ENCODE measurements at regions not wholly inside any gene's neighbourhood (a gene's known extent, or its start where the extent isn't known, plus 50 kb on each side); places are given as distances from the start of the nearest gene placed in this dataset.
A peak's percentile ranks its signal among the peaks of the same experiment; 100 is the strongest.

DNA sequence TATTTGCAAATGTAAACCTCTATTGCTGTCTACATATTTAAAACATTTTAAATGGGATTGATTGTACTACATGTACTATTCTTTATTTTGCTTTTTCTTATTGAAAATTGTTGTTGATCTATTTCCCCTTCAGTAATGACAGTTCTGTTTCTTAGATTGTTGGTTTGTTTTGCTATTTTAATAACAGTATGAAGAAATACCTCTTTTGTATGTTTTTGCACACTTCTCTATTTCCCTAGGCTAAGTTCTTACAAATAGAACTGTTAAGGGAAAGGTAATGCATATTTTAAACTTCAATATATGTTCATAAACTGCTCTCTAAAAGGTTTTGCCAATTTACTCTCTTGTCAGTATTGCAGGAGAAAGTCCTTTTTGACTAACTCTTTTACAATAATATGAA, 195.0 kb upstream of the PRPS1L1 start:
- intact Hi-C loops (cut with DNase I), result no loop called here
- TF ChIP-seq, protein P1, sequence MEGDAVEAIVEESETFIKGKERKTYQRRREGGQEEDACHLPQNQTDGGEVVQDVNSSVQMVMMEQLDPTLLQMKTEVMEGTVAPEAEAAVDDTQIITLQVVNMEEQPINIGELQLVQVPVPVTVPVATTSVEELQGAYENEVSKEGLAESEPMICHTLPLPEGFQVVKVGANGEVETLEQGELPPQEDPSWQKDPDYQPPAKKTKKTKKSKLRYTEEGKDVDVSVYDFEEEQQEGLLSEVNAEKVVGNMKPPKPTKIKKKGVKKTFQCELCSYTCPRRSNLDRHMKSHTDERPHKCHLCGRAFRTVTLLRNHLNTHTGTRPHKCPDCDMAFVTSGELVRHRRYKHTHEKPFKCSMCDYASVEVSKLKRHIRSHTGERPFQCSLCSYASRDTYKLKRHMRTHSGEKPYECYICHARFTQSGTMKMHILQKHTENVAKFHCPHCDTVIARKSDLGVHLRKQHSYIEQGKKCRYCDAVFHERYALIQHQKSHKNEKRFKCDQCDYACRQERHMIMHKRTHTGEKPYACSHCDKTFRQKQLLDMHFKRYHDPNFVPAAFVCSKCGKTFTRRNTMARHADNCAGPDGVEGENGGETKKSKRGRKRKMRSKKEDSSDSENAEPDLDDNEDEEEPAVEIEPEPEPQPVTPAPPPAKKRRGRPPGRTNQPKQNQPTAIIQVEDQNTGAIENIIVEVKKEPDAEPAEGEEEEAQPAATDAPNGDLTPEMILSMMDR (IDR thresholded peaks at IDR 0.05), result no peak
- TF ChIP-seq POLR2AphosphoS5 (IDR thresholded peaks at IDR 0.05; ENCODE audit: insufficient read depth in 1 of 2, low read depth in 1 of 2) (no peak), POLR2A (IDR thresholded peaks at IDR 0.05) (no peak)
- no peaks in the 10 kb centered on the region for H3K36me3 ChIP-seq
- H3K4me3 ChIP-seq, result no peak overlapping the region
- no peak for DNase-seq (ENCODE audit: extremely low spot score in 2 of 2)
- H3K4me1 ChIP-seq, result no peaks in the 10 kb centered on the region
- H3K27me3 ChIP-seq, result no peaks in the 10 kb centered on the region
- no peak overlapping the region for H3K27ac ChIP-seq
- no peaks in the 10 kb centered on the region for H3K9me3 ChIP-seq

DNA sequence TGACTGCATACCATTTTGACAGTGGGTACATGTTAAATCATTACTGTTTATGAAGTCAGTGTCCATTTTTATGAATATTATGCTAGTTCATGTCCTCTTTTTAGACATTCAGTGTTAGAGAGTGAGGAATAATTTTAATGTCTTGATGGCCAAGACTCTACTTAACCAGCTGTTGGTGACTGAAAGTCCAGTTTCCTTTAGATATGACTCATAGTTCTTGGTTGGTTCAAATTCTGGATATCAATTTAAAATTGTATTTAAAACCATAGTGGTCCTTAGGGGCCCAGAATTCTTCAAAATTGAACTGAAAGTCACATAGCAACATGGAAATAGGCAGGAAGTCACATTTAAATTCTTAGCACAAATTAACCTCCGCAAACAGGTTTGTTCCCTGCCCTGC, 196.5 kb upstream of the PRPS1L1 start:
- Histone ChIP-seq H3K4me1 (no peaks in the 10 kb centered on the region), H3K36me3 (no peaks in the 10 kb centered on the region), H3K27me3 (no peaks in the 10 kb centered on the region), H3K27ac (no peak overlapping the region), H3K4me3 (no peak overlapping the region), H3K9me3 (no peaks in the 10 kb centered on the region)
- intact Hi-C loops (cut with DNase I), result no loop called here
- no peak for DNase-seq (ENCODE audit: extremely low spot score in 2 of 2)
- TF ChIP-seq, protein P1 (IDR thresholded peaks at IDR 0.05), result no peak
- TF ChIP-seq POLR2A (IDR thresholded peaks at IDR 0.05) (no peak), POLR2AphosphoS5 (IDR thresholded peaks at IDR 0.05; ENCODE audit: insufficient read depth in 1 of 2, low read depth in 1 of 2) (no peak)

DNA sequence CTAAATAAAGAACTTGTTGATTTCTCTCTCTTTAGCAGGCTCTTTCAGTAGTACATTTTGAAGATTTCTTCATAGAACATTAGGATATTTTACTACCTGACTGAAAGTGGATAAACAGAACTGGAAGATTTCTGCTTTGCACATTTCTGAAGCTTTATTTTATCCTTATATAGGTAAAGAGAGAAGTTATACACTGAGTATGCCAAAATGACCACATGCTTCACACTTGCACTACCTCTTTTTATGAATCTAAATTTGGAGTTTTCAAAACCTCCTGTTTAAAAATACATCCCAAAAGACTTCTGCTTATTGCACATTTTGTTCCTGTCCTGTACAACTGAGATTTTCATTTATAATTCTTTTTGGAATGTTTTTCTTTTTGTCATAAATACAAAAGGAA, 197.4 kb upstream of the PRPS1L1 start:
- Histone ChIP-seq H3K36me3 (no peaks in the 10 kb centered on the region), H3K27me3 (no peaks in the 10 kb centered on the region), H3K4me3 (no peak overlapping the region), H3K4me1 (no peaks in the 10 kb centered on the region), H3K9me3 (no peaks in the 10 kb centered on the region), H3K27ac (no peak overlapping the region)
- intact Hi-C loops (cut with DNase I), result no loop called here
- TF ChIP-seq, protein P1 (IDR thresholded peaks at IDR 0.05), result no peak
- TF ChIP-seq POLR2A (IDR thresholded peaks at IDR 0.05), result no peak
- peak in 1 of 2 donors; percentile 18 for TF ChIP-seq POLR2AphosphoS5 (IDR thresholded peaks at IDR 0.05; ENCODE audit: insufficient read depth in 1 of 2, low read depth in 1 of 2)
- no peak for DNase-seq (ENCODE audit: extremely low spot score in 2 of 2)

DNA sequence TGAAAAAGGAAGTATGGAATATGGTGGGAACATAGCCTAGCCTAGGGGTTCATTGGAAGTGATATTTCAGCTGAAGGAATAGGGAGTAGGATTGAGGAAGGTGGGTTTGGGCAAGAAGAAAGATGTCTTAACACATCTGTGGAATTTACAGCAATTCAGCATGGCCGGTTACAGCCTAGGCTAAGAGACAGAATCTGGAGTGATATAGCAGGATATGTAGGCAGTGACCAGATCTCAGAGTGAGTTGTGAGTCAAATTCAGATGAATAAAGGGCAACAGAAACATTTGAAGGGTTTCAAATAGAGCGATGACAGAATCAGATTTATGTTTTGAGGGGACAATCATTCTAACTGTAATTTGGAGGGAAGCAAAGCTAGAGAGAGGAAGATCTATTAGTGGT, 199.0 kb upstream of the PRPS1L1 start:
- no peak for DNase-seq (ENCODE audit: extremely low spot score in 2 of 2)
- Histone ChIP-seq H3K4me3 (no peak overlapping the region), H3K9me3 (no peaks in the 10 kb centered on the region), H3K4me1 (peaks cover 3% of the 10 kb centered on the region), H3K36me3 (no peaks in the 10 kb centered on the region), H3K27ac (no peak overlapping the region), H3K27me3 (no peaks in the 10 kb centered on the region)
- intact Hi-C loops (cut with DNase I), result no loop called here
- TF ChIP-seq, protein P1 (IDR thresholded peaks at IDR 0.05), result no peak
- TF ChIP-seq POLR2A (IDR thresholded peaks at IDR 0.05) (no peak), POLR2AphosphoS5 (IDR thresholded peaks at IDR 0.05; ENCODE audit: insufficient read depth in 1 of 2, low read depth in 1 of 2) (no peak)

DNA sequence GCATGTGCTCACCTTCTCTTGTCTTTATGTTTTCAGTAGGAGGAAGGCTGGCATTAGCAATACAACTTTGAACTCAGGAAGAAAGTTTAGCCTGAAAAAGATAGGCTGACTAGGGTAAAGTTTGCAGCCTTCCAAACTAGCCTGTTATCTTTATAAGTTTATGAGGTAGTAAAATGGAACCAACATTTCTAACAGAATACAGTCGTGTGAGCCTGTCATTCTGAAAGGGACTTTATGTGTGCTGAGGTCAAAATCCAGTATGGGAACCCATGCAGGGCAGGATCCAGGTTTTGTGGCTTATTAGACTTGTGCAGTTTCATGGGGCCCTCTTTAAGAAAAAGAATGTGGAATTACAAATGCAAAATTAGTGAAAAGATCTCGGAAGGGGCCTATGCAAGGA, 201.0 kb upstream of the PRPS1L1 start:
- H3K27ac ChIP-seq, result no peak overlapping the region
- DNase-seq (ENCODE audit: extremely low spot score in 2 of 2), result no peak
- TF ChIP-seq POLR2AphosphoS5 (IDR thresholded peaks at IDR 0.05; ENCODE audit: insufficient read depth in 1 of 2, low read depth in 1 of 2) (no peak), POLR2A (IDR thresholded peaks at IDR 0.05) (no peak)
- TF ChIP-seq, protein P1 (IDR thresholded peaks at IDR 0.05), result no peak
- no peaks in the 10 kb centered on the region for H3K36me3 ChIP-seq
- intact Hi-C loops (cut with DNase I), result no loop called here
- no peak overlapping the region for H3K4me3 ChIP-seq
- H3K9me3 ChIP-seq, result no peaks in the 10 kb centered on the region
- no peaks in the 10 kb centered on the region for H3K27me3 ChIP-seq
- H3K4me1 ChIP-seq, result peaks cover 3% of the 10 kb centered on the region
